IMR-90 (cell line): ENCODE measurements at regions not wholly inside any gene's neighbourhood (a gene's known extent, or its start where the extent isn't known, plus 50 kb on each side); places are given as distances from the start of the nearest gene placed in this dataset.

Experiments
- BHLHE40 ChIP-seq: fragments of 150-350 bp; IDR thresholded peaks from 2 replicates; pipeline ENCODE4 v1.6.1; 2016; ENCODE audit warnings: mild to moderate bottlenecking, low read depth, low read length
- CEBPB ChIP-seq: IDR thresholded peaks from 2 replicates; pipeline ENCODE4 v1.6.1; 2012; ENCODE audit warnings: low read depth, low read length, improper control_type of control experiment
- FOS ChIP-seq: fragments of 150-350 bp; IDR thresholded peaks from 2 replicates; pipeline ENCODE4 v1.6.1; 2016; ENCODE audit warnings: low read depth, low read length
- MAFK ChIP-seq: IDR thresholded peaks from 2 replicates; pipeline ENCODE4 v1.6.1; 2012; ENCODE audit warnings: low read depth, low read length, improper control_type of control experiment
- MXI1 ChIP-seq: IDR thresholded peaks from 2 replicates; pipeline ENCODE4 v1.6.1; 2012; ENCODE audit warnings: low read depth, mild to moderate bottlenecking, low read length, moderate library complexity, borderline replicate concordance
- NFE2L2 ChIP-seq: fragments of 150-350 bp; IDR thresholded peaks from 2 replicates; pipeline ENCODE4 v1.6.1; 2016; ENCODE audit warnings: low read depth, mild to moderate bottlenecking, low read length
- POLR2A ChIP-seq: IDR thresholded peaks from 2 replicates; pipeline ENCODE4 v1.6.1; 2012; ENCODE audit warnings: mild to moderate bottlenecking, low read depth, low read length
- RAD21 ChIP-seq: IDR thresholded peaks from 2 replicates; pipeline ENCODE4 v1.6.1; 2012; ENCODE audit warnings: low read length, improper control_type of control experiment
- RCOR1 ChIP-seq: IDR thresholded peaks from 2 replicates; pipeline ENCODE4 v1.6.1; 2012; ENCODE audit warnings: mild to moderate bottlenecking, low read length, improper control_type of control experiment; ENCODE audit not compliant: insufficient replicate concordance
- SMC3 ChIP-seq: fragments of 150-350 bp; IDR thresholded peaks from 2 replicates; pipeline ENCODE4 v1.6.1; 2016; ENCODE audit warnings: low read depth, mild to moderate bottlenecking, antibody characterized with exemption, low read length, moderate library complexity
- TF ChIP-seq, protein P1 (sequence below): conservative IDR thresholded peaks from 2 replicates; pipeline ENCODE4 v1.5.1; 2012; ENCODE audit warnings: mild to moderate bottlenecking, low read depth, low read length, improper control_type of control experiment
- TF ChIP-seq, protein P2 (sequence below): fragments of 150-350 bp; IDR thresholded peaks from 2 replicates; pipeline ENCODE4 v1.6.1; 2017; ENCODE audit warnings: mild to moderate bottlenecking, antibody characterized with exemption, low read length, low read depth

DNA sequence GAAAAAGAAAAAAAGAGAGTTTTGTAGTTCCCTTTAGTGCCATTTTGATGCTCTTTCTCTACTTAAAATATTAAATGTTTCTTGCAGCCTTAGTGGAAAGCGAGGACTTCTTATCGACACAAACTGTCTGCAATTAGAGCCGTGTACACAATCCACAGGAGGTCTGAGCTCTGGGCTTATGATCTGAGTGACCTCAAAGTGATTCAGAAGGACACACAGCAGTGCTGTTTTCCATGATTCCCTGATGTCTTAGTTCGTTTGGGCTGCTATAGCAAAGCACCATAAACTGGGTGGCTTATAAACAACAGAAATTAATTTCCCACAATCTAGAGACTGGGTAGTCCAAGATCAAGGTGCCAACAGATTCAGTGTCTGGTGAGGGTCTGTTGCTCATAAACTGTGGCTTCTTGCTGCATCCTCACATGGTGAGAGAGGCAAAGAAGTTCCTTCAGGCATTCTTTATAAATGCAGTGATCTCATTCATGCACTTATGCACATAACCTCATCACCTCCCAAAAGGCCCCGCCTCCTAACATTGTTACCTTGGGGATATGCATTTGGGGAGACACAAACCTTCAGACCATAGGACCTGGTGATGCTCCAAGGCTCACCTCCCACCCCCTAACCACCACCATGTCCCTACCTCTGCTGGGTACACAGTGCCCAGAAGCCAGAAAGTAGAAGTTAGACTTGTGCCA is 204.5 kb upstream of the GHITM start:
- TF ChIP-seq POLR2A (no peak), MXI1 (no peak), CEBPB (no peak), BHLHE40 (no peak), FOS (no peak), NFE2L2 (no peak), RAD21 (no peak), SMC3 (no peak), MAFK (no peak), RCOR1 (no peak)
- TF ChIP-seq, protein P1, sequence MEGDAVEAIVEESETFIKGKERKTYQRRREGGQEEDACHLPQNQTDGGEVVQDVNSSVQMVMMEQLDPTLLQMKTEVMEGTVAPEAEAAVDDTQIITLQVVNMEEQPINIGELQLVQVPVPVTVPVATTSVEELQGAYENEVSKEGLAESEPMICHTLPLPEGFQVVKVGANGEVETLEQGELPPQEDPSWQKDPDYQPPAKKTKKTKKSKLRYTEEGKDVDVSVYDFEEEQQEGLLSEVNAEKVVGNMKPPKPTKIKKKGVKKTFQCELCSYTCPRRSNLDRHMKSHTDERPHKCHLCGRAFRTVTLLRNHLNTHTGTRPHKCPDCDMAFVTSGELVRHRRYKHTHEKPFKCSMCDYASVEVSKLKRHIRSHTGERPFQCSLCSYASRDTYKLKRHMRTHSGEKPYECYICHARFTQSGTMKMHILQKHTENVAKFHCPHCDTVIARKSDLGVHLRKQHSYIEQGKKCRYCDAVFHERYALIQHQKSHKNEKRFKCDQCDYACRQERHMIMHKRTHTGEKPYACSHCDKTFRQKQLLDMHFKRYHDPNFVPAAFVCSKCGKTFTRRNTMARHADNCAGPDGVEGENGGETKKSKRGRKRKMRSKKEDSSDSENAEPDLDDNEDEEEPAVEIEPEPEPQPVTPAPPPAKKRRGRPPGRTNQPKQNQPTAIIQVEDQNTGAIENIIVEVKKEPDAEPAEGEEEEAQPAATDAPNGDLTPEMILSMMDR, result no peak
- TF ChIP-seq, protein P2, sequence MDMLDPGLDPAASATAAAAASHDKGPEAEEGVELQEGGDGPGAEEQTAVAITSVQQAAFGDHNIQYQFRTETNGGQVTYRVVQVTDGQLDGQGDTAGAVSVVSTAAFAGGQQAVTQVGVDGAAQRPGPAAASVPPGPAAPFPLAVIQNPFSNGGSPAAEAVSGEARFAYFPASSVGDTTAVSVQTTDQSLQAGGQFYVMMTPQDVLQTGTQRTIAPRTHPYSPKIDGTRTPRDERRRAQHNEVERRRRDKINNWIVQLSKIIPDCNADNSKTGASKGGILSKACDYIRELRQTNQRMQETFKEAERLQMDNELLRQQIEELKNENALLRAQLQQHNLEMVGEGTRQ, result no peak
